GM19238 (cell line): ENCODE measurements at regions not wholly inside any gene's neighbourhood (a gene's known extent, or its start where the extent isn't known, plus 50 kb on each side); places are given as distances from the start of the nearest gene placed in this dataset.

Experiments
- DNase-seq: peaks from one replicate; pipeline ENCODE4 v3.0.0; 2011; ENCODE audit warnings: low spot score; ENCODE audit not compliant: insufficient read length

DNA sequence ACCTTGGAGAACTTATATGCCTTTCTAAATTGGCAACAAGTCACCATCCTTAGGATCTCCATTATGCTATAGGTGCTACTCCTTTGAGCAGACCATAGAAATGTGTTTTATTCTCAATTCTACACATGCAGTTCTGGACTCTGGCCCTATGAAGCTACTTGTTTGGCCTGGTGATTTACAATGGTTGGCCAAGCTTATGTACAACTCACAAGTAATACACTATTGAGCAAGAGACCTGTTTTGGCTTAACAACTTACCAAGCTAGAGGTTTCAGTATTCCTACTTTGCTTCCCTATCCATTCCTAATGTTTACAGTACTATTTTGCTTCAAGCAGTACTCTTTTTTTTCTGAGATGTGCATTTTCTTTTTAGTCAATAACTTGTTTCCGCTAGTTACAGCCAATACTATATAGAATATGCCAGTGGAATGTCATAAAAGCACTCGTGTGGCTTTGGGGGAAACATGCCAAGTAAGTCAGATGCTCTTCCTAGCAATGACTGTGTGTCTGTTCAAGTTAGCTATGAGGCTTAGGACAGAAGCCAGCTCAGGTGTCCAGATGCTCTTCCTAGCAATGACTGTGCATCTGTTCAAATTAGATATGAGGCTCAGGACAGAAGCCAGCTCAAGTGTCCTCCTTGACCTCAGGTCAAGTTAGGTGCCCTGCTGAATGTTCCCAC lies 174.9 kb upstream of the SEMA6D start:
- DNase-seq = no peak

DNA sequence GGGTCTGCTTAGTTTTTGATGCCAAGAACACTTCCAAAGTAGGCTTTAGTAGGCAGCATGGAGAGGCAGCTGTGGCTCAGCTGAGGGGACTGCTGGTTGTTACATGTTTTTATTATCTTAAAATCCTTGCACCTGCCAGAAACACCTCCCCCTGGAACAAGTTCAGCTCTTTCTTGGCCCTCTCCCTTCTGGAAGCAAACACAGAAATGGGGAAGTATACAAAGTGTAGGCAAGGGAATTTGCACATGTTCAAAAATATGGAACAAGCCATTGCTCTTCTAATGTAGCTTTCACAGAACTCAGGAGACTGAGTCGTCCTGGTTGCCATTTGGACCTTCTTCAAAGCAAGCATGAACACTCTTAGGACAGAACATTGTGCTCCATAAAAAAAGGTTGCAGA lies 169.1 kb upstream of the SEMA6D start:
- DNase-seq = no peak

DNA sequence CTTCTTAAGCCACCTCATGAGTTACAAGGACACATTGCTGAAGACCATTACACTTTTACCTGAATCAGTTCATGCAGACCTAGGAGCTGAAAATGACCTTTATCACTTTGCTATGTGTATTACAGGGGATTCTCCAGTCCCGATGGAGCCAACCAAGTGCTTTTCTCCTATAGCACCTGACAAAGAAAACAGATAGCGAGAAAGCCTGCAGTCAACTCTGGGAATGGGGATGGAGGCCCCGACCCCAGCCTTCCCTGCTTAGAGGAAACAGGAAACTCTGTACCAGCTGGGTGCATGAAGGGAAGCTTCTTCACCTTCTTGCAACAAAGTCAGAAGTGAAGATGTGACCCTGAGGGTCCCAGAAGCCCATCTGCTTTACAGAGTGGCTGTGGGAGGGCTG lies 168.3 kb upstream of the SEMA6D start:
- no peak for DNase-seq

DNA sequence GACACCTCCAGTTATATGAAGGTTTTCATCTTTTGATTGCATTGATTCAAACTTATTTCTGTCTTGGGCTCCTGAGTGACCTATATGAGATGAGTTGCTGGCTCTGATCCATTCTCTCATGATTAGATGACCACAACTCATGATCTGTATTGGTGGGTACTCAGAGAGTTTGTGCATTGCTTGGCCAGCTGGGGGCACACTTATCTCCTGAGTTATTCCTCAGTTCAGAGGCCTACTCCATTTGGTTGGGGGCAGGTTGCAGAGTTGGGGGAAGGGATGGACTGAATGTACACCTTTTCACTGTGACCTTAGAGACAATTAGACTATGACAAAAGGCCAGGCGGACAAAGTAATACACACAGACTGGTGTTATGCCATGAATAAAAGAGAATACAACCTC lies 166.2 kb upstream of the SEMA6D start:
- DNase-seq = no peak

DNA sequence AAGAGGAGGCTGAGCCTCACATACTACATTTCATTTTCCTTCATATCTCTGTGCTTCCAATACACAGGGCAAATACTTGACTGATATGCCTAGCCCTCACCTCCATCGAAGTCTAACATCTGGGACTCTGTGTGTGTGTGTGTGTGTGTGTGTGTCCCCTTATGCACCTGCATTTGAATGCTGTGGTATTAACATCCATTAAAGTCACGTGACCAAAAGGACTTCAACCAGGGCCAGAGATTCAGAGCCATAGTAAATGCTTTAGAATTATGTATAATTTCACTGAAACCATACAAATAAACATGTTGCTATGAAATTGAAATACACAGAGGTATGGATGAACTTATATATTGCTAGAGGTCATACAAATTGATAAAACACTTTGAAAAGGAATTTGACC lies 165.8 kb upstream of the SEMA6D start:
- no peak for DNase-seq

DNA sequence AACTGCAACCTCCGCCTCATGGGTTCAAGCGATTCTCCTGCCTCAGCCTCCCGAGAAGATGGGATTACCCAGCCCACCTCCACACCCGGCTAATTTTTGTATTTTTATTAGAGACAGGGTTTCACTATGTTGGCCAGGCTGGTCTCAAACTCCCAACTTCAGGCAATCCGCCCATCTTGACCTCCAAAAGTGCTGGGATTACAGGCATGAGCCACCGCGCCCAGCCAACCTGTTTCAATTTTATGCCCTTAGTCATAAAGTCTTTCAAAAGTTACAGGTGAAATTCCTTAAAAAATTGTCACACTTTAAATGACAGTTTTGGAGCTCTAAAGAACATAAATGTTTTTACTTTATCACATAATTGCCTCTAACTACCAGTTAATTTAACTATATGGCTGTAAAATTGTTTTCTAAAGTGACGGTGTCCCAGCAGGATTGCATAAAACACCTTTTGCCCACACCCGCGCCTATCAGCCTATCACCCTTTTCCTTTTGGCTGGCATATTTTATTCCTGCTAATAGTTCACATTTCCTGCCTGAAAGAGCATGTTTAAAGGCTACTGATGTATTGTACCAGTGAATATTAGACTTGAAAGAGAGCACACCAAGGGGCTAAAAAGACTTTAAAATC lies 164.2 kb upstream of the SEMA6D start:
- no peak for DNase-seq

DNA sequence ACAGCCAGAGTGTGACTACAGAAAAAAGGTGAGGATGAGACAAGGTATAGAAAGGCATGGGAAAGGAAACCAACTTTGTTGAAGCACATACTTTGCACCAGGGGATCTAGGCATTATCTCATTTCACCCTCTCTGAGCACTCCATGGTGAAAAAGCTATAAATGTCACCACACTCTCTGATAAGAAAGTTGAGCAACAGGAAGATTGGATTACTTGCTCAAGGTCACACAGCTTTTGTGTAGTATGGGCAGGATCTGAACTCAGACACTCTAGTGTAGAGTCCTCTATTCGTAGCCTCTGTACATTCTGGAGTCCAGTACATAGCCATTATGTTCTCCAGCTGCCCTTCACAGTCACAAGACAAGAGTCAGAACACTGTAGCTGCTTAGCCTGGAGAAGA lies 163.4 kb upstream of the SEMA6D start:
- no peak for DNase-seq

DNA sequence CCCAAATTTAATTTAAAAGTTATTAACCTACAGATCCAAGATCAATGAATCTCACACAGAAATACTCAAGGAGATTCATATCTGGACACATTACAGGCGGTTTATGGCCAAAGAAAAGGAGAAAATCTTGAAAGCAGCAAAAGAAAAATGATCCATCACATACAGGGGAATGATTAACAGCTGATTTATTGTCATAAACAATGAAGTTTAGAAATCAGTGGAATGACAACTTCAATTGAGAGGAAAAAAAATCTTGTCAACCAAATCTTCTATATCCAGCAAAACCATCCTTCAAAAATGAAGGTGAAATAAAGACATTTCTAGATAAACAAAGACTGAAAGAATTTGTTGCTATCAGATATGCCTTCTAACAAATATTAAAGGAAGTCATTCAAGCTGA lies 156.2 kb upstream of the SEMA6D start:
- DNase-seq = no peak

DNA sequence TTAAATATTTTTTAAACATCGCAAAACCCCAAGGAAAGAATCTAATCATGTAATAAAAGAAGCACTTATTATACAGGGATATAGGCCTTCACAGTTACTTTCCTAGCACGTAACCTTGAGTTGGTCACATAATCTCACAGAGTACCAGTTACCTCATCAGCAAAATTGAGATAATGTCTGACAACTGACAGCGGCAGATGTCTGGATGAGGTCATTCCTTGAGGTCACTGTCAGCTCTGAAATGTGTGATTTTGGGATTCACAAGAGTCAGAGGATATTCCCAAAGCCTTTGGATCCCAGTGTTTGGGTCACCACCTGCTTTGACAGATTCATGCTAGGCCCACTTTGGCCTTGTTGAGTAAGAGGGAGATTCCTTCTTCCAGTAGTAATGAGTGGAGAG lies 151.4 kb upstream of the SEMA6D start:
- DNase-seq = no peak

DNA sequence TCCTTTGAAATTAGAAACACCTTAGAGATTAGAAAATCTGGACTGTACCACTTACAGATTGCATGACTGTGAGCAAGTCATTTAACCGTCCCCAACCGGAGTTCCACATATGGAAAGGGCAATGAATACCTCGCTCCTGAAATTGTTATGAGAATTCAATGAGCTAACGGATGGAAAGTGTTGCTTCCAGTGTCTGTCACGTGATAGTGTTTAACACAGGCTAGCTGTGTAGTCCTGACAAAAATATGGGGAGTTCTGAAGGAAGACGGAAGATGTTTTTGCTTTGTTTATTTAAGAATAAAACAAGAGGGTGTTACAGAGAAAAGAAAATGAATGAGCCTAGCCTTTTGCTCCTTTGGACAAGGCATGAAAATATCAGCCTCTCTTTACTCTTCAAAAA lies 150.7 kb upstream of the SEMA6D start:
- DNase-seq = no peak

DNA sequence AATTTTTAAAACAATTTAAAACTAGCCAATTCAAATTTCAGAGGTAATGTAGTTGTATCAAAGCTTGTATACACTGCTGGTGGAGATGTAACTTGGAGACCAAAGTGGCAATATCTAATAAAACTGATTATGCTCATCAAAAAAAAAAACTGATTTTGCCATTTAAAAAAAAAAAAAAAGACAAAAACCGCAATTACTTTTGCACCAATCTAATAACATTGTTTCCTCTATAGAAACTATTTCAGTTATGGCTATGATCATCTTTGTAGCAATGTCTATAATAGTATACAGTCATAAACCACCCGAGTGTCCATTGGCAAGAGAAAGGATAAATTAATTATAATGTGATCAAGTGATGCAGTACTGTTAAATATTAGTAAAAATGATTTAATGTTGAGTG lies 149.3 kb upstream of the SEMA6D start:
- DNase-seq = no peak

DNA sequence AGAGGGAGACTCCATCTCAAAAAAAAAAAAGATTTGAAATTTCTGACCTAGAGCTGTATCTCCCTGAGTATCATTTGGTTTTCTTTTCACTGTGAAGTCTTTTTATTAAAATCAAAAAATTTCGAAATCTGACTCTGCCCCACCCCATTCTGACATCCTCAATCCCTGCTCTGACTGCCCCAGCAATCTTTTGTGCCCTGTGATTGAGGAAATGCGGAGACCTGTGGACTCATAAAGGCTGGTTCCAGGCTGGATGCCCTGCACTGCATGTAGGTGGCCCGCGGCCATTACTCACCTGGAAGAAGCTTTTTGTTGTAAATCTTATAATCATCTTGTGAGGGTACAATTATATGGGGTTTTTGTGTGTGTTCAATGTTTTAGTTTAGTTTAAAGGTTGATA lies 147.3 kb upstream of the SEMA6D start:
- no peak for DNase-seq

DNA sequence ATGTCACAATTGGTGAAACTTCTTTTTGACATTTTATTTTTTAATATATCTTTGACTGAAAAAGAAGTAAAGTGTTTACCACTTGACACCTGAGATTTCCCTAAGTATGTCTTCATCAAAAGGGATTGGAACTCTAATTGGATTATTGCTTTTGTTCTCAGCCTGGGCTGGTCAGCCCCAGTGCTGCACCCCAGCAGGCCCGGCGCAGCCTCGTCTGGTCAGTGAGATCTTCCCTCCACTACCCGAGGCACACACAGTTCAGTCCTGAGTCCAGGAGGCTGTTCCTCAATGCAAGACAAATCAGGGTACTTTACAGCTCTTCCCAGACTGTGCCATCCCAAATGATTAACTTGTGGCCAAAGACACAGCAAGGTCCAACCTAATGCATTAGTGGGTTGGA lies 146.9 kb upstream of the SEMA6D start:
- DNase-seq = no peak

DNA sequence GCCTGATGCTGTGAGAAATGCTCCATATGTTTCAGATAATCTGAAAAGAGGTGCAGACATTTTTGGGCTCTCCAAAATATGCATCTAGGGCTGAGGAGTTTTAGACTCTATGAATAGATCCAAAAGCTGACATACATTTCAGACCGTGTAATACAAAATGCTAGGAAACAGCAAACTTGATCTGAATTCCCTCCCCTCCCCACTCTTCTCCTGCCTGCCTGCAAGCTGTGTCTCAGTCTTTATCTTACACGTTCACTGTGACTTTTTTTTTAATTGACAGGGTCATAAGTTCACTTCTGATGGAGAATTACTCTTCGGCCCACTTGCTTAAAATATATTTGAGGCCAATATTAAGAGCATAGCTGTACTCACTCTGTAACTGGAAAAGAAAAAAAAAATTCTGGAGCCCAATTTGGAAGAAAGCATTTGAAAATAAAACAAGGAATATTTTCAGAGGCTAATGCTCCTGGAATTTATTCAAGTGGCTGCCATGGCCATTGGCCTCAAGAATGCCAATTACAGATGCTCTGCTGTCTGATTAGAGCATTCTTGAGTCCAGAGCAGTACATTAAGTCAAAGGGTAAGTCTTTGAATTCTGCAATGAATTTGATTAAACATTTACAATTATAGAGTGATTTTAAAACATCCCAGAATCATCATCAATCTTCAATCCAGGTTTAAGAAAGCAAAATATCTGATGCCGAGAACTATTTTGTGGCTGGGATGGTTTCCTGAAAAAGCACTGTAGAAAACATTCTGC lies 146.2 kb upstream of the SEMA6D start:
- DNase-seq = no peak

DNA sequence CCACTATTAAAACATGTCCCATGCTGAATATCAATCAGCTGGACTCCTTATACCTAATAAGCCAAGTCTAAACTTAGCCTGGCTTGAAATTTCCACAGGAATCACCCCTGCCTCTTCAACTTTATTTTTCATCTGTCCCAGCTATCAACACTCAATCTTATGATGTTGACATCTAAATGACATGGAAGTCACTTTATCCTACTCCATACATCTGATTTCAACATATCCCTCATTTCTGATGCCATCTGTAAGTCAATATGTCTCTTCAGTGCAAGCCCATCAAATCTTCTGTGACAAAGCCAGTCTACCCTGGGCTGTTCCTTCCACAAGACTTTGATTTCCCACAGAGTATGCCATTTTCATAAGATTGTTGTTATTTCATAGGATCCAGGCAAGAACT lies 143.6 kb upstream of the SEMA6D start:
- DNase-seq = no peak

DNA sequence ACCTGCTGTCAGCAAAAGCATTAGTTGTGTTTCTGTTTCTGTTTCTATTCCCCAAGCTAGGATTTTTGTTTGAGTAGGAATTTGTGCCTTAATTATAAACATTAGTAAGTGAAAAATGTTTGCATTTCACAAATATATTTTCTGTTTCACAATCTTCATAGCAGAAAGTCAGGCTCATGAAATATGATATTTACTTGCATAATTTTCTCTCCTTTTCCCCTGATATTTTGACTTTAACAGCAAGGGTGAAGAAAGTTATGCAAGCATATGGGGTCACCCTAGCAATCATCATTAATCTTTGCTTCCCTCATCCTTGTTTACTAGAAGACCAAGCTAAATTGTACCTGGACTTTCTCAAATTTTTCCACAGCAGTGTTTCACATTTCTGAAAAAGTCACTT lies 140.3 kb upstream of the SEMA6D start:
- DNase-seq = no peak

DNA sequence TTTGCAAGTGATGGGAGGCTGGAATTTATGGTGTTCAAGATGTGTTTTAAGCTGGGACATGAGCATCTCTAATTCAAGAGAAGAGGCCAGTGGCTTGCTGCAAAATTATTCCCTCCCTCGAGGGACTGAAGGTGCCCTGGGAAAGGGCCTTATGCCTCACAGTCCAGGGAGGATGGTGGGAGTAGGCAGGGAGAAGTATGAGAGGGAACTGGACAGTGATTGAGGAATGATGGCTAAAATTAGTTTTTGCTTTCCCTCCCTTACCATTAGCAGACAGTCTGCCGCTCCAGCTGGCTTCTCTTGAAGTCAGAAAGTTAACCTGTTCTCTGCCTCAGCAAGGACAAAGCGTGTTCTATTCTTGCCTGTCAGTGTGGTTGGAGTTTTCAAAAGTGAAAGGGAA lies 139.8 kb upstream of the SEMA6D start:
- DNase-seq = no peak

DNA sequence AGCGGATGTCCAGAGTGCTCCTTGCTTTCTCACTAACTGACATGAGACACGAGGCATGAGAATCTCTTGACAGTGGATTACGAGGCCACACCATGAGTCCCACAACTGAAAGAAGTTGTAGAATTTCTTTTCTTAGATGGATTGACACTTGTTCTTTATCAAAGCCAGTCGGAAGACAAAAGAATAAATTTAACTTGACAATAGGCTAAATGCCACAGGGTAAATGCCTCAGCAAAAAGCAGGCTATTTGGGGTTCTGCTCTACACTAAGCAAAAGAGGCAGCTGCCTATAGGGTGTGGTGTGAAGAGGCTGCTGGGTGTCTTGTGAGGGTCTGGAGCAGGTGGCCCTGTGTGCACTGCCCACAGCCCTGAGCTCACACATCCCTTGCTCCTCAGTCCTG lies 135.1 kb upstream of the SEMA6D start:
- no peak for DNase-seq

DNA sequence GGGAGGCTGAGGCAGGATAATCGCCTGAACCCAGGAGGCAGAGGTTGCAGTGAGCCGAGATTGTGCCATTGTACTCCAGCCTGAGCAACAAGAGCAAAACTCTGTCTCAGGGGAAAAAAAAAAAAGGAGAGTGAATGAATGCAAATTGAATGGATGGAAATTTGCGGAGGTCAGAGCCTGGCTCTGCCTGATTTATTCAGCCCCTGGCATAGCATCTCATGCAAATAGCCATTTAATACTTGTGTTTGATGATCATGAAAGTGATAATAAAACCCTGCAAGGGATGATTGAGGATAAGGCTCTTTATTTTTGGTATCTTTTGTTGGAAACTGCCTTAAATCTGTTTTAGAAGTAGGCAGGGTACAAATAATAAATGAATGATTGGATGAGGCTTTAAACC lies 133.0 kb upstream of the SEMA6D start:
- no peak for DNase-seq

DNA sequence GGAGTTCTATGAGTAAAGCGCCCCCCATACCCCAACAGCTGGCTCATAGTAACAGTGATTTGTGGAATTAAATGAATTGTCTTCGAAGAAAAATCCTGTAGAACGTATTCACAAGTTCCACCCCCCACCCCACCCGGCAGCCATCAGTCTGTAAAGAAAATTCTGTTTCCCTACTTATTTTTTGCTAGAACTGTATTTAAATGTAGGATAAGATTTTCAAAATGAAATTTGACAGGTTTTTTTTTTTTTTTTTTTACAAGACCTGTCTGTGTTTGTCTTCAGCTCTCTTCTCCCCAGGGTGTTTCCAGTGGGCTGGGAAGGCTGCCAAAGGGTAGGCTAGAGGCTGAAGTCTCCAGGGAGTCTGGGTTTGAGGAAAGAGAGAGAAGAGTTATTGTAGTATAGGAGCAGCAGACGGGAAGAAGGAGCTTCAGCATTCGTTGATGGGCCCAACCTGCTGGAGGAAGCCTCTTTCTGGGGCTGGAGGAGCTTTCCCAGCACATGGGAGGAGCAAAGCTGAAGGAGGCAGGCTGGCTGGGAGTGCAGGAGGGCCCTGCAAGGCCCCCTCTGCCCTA lies 130.6 kb upstream of the SEMA6D start:
- no peak for DNase-seq

DNA sequence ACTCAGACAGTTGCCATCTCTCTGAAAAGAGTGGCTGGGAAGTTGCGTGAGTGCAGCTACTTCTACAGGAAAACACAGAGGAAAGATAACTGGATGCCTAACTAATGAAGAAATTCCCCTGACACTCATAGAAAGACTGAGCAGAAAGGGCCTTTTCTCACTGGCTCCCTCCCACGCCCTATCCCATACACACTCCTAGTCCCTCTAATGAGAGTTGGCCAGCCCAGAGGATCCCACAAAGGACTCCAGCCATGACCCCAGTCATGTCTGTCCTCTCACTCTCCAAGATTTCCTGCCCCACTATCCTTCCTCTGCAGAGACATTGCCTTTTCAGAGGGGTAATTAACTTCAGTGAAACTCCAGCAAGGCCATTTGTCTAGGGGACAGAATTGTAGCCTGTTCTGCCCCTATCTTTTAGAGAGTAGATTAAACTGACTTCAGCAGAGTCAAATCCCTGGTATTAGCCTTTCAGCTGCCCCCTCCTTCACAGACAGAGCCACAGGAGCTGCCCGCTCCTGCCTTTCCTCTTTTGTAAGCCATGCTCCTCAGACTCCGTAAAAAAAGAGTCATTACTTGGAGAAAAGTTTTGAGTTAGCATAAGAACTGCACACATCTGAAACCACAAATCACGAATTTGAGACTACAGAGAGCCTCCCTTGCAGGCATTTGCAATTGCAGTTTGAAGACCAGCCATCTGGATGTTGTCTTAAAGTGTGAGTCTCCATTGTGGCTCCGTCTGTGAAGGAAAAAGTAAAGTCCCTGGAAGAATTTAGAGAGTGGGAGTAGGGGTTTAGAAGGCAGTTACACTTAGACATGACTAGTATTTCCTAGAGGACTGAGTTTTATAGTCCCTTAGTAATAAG lies 129.1 kb upstream of the SEMA6D start:
- DNase-seq = no peak

DNA sequence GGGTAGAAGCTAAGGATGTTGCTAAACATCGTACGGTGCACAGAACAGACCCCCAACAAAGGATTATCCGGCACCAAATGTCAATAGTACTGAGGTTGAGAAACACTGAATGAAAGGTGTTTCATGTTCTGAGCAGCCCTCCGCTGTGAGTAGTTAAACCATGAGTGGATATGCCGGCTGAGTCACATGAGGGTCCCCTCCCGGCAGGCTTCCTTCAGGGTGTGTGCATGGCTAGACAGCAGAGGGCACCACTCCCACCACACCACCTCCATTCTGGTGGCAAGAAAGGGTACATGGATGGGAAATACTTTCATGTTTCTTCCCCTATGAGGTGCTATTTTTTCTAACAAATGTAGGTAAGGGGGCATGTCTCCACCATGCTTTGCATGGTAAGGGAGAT lies 128.3 kb upstream of the SEMA6D start:
- no peak for DNase-seq
